ENCODE measurements at regions not wholly inside any gene's neighbourhood (a gene's known extent, or its start where the extent isn't known, plus 50 kb on each side); places are given as distances from the start of the nearest gene placed in this dataset.

DNA sequence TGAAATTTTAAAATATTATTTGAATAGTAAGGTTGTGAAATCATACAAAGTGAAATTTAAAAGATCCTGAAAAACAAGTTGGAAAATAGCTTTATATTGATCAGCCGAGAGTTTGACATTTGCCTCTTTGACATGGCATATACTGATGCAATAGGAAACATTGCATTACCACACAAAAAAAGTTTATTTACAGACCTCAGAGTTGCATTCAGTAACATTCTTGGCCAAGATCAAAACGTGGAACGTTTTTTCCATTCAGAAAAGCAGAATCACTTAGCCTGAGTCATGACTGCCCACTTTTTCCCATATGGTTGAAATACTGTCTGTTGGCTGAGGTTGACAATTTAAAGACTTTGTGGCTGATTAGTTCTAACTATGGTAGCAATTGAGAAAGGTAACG lies 55.1 kb upstream of the BACH2 start:
- DNase-seq = no peak
- in situ Hi-C loops (cut with MboI; ENCODE audit: low pct_unique_long_range_greater_than_20kb, low sequenced_read_pairs) = no loop called here

DNA sequence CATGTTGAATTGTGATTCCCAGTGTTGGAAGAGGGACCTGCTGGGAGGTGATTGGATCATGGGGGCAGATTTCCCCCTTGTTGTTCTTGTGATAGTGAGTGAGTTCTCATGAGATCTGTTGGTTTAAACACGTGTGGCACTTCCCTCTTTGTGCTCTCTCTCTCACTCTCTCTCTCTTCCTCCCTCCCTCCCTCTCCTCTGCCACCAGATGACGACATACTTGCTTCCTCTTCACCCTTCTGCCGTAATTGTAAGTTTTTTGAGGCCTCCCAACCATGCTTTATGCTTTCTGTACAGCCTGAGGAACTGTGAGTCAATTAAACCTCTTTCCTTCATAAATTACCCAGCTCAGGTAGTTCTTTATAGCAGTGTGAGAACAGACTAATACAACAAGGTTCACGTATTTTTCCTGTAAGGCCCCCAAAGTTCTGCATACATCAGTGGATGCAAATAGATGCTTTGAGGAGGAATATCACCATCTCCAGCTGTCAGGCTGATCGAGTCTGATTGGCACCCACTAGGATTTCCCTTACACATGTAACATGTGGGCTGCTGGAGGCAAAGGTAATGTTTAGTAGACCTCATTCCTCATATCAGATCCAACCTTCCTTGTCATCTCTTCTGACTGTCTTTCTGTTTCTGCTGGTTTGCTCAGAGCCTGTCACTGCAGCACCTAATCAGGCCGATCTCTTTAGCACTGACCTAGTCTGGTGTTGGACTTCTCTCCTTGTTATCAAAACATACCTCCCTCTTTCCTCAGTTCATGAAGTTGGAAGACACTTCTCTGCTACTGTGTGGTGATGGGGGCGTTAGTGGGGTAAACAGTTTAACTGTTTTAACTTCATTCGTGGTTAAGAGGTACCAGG lies 54.3 kb upstream of the BACH2 start:
- DNase-seq = peak; percentile 84
- in situ Hi-C loops (cut with MboI; ENCODE audit: low pct_unique_long_range_greater_than_20kb, low sequenced_read_pairs) = no loop called here

DNA sequence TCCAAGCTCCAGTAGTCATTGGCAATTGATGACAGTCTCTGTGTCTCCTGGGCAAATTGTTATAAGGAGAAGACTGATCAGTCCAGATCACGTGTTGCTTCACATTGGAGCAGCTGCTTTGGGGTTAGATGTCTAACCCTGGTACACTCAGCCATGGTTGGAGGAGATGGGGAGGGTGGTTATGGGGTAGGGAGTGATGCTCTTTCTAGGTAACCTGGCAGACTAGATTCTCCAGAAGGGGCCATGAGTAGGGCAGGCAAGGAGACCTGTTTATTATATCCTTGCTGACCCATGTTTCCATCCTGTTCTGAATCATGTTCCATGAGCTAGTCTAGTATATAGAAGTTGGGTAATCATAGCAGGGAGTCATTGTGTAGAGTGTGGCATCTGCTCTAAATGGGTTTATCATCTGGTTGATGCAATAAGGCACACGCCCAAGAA lies 50.8 kb upstream of the BACH2 start:
- no peak for DNase-seq
- in situ Hi-C loops (cut with MboI; ENCODE audit: low pct_unique_long_range_greater_than_20kb, low sequenced_read_pairs) = no loop called here

DNA sequence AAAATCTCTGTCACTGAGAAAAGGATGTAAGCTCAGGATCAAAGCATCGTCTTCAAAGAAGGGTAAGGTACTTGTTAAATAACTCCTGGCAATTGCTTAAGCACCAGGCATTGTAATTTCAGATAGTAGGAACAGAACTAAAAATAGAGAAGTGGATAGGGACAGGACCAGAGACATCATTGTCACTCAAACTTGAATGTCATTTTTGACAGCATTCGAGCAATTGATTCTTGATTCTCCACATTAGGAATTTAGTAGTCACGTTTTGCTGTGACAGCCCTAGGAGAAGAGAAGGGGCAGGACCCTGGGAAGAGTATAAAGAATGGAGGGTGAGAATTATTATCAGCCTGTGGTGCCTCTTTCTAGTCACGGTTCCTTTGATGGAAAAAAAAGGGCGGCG lies 50.1 kb upstream of the BACH2 start:
- DNase-seq = no peak
- in situ Hi-C loops (cut with MboI; ENCODE audit: low pct_unique_long_range_greater_than_20kb, low sequenced_read_pairs) = no loop called here

Measured in KBM-7 (cell line).